ENCODE measurements at regions not wholly inside any gene's neighbourhood (a gene's known extent, or its start where the extent isn't known, plus 50 kb on each side); places are given as distances from the start of the nearest gene placed in this dataset.
"Not testable (repeated sequence)": the region's sequence is repeated elsewhere in the genome, so short reads cannot be mapped to it uniquely, and the experiment has no call there.

DNA sequence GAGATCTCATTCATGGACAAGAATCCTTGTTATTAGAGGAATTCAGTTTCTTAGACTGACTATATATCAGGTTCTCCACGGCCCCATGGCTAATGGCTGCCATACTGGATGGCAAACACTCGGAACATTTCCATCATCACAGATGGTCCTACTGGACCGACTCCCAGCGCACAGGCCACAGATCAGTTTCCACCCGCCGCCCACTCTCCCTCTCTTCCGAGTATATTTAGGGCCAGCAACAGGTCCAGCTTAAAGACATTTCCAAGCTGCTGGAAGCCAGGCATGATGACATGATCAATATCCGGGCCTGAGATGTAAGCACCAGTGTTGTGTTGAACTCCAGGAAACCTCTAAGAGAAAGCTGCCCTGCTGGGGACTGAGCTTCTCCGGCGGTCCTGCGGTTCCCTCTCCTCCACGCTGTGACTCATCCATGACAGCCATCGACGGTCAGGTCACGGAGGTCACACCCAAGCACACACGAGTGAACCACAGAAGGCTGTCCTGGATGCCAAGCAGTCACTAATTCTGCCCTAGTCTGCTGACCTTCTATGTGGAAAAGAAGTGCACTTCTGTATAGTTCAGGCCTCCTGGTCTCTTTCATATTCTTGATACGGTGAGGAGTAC, 64.4 kb upstream of the LPCAT1 start:
- not testable (repeated sequence) for DNase-seq (ENCODE audit: low spot score)

DNA sequence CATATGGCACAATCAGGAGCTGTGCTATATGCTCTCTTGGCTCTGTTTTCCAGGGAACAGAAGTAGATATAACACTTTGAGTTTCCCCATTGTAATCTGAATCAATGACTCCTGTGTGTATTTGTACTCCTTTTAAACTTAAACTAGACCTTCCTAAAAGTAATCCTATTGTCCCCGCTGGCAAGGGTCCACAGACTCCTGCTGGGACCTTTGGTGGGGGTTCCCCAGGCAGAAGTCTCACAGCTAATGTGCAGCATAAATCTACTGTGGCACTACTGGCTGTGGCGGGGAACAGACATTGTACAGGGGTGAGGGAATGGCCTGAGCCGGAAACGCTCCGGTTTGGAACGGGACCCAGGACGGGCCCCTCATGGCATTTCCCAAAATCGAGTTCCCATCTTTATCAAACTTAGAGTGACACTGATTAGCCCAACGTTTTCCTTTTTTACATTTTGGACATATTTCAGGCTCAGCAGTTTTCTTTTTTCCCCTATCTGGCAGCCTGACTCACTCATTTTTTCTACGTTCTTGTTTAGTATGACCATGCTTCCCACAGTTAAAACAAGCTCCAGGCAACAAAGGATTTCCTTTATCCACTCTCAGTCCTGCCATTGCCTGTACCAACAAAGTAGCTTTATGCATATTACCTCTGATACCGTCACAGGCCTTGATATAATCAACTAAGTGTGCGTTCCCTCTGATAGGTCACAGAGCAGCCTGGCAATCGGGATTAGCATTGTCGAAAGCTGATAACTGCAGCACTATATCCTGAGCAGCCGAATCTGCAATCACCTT, 59.5 kb upstream of the LPCAT1 start:
- not testable (repeated sequence) for DNase-seq (ENCODE audit: low spot score)

DNA sequence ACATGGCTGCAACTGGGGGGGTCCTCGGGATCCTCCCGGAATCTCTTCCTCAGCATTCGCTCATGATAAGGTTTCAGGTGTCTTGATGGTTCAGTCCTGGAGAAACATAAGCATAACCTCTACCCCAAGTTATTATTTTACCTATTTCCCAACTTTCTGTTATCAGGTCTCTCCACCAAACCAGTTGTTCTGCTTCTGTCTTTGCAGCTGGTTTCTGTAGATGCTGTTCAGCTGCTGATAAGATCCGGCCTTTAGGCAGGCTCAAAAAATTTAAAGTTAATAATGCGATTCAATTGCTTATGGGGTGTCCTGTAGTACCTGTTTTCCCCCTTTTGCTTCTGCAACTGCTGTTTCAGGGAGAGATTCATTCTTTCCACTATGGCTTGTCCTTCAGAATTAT, 55.6 kb upstream of the LPCAT1 start:
- DNase-seq (ENCODE audit: low spot score), result not testable (repeated sequence)

DNA sequence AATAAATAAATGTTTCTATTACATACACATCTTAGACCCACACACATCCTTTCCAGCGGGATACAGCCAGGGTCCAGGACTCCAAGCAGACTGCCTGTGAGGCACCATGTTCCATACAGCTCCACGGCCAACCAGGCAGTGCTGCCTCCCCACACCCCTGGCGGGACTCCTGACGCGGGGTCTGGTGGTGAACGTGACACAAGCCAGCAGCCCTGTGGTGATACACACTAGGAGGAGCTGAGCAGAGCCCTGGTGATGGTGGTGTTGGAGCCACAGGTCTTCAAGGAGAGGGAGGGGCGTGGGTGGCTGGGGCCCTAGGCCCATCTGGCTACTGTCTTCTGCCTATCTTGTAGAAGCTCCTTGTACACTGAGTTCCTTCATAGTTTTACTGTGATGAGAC, 53.1 kb upstream of the LPCAT1 start:
- DNase-seq (ENCODE audit: low spot score), result not testable (repeated sequence)

DNA sequence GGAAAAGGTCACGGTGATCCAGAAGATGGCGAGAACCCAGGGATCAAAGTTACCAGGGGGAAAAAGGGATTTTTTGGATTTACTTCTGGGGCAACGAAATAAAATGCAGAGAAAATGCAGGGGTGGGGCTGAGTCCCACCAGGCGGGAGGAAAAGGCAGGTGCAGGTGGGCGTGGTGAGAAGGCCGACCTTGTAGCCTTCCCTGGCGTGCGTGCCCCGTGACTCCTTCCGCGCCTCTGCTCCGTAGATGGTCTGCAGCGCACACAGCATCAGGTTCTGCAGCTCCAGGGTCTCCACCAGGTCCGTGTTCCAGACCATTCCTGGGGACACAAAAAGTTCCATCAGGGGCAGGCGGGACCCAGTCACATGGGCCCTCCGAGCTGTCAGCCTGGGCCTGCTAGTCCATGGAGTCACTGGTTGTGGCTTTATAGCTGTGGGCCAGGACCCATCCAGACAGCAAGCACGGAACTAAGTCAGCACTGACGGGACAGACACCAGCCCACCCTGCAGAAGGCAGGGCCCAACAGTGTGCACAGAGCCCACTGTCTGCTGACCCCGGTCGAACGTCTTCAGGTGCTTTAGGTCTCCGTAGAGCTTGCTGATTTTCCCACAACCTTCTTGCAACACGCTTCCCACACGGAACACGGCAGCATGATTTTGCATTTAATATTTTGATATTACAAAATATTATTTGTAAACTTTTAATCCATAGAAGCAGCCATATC, 52.4 kb upstream of the LPCAT1 start:
- not testable (repeated sequence) for DNase-seq (ENCODE audit: low spot score)

DNA sequence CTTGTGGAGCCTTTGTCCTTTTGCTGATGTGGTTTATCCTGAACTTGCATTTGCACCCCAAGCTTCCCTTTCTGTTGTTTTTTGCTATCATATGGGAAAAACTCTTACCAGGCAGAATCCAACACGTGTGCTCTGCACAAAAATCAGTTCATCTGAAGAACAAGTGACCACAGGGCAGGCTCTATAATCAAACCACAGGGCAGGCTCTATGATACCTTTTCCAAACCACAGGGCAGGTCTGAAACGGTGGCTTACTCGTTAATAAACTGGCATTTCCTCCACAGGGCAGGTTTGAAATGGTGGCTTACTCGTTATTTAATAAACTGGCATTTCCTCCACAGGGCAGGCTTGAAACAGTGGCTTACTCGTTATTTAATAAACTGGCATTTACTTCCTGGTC, 51.7 kb upstream of the LPCAT1 start:
- DNase-seq (ENCODE audit: low spot score), result not testable (repeated sequence)

DNA sequence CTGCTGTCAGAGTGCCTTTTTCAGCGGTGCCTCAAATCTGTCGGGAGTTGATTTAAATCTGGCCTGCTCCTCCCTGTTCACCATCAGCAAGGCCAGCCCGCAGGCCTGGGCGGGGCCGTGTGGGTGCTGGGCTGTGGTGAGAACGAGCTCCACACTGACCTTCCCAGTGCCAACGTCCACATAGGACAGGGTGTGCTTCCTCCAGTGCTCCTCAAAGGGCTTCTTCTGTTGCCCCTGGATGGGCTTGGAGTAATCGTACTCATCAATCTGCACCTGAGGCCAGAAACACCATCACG, 50.2 kb upstream of the LPCAT1 start:
- not testable (repeated sequence) for DNase-seq (ENCODE audit: low spot score)

DNA sequence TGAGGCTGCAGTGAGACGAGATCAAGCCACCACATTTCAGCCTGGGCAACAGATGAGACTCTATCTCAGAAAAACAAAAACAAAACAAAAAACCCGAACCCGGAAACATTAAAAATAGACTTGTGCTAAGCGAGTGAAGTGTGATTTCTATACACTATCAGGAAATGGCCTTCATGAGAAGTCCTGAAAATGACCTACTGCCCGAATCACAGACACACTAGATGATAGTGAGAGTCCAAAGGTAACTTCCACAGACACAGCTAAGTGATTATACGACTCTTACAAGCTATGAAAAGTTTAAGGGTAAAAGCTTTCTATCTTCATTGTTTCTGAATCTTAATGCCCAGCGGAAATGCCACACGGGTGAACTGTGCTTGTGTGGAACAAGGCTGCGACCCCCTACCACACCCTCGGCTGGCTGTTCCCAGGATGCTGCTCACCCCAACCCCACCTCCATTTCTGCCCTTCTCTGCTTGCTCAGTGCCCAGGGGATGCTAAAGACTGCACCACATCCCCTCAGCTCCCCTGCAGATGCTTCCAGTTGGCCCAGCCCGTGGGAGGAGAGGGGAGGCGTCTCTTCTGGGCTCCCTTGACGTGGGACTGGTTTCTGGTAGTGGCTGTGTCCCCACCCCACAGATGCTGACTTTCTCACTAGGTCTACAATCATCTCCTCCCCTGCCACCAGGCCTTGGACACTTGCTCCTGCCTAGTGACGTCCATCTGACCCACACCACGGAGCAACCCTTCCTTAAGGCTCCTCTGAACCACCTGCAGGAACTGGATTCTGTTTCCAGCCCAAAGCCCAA, 49.7 kb upstream of the LPCAT1 start:
- not testable (repeated sequence) for DNase-seq (ENCODE audit: low spot score)

All from AG08395 (cell line).